ENCODE measurements at regions not wholly inside any gene's neighbourhood (a gene's known extent, or its start where the extent isn't known, plus 50 kb on each side); places are given as distances from the start of the nearest gene placed in this dataset.

DNA sequence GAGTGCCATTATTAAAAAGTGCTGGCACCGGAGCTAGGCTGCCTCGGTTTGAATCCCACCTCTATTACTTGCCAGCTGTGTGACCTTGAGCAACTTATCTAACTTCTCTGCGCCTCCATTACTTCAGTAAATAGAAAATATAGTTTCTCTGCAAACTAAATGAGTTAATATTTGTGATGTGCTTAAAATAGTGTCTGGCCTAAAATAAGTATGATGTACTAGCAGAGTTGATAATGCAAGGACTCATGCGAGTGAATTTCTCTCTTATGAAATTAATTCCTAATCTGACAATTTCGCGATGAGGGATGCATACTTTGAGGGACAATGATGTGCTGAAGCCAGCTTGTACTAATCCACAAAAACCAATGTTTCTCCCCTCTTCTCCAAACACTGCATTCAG, 180.8 kb upstream of the NTF3 start:
- Mint-ChIP-seq H3K9me3 (no peaks in the 10 kb centered on the region), H3K27ac (no peak overlapping the region), H3K36me3 (no peaks in the 10 kb centered on the region), H3K4me1 (no peaks in the 10 kb centered on the region), H3K4me3 (no peak overlapping the region), H3K27me3 (peaks cover under 1 to 1% of the 10 kb centered on the region in 2 donors)
- no peaks in the 10 kb centered on the region for H3K36me3 ChIP-seq (ENCODE audit: control insufficient read depth in 2 of 2, extremely low read depth in 1 of 2, insufficient read depth in 1 of 2, low read length in 1 of 2)
- no peaks in the 10 kb centered on the region for H3K9me3 ChIP-seq
- H3K27ac ChIP-seq (ENCODE audit: low read length), result no peak overlapping the region
- H3K4me1 ChIP-seq (ENCODE audit: control insufficient read depth in 1 of 2, extremely low read depth in 1 of 2, insufficient read depth in 2 of 2, low read length in 2 of 2), result no peaks in the 10 kb centered on the region
- POLR2A ChIA-PET, result no interaction called here
- 100% methylated on average over 2 of the region's 6 CpGs for whole genome bisulfite sequencing (ENCODE audit: insufficient coverage)
- no peak for DNase-seq
- CTCF ChIA-PET, result no interaction called here
- H3K4me3 ChIP-seq (ENCODE audit: control insufficient read depth in 1 of 2, extremely low read depth in 1 of 2, low read length in 1 of 2), result no peak overlapping the region
- ATAC-seq (replicated peaks in 1 of 4), result no peak
- peaks cover 0 to 4% of the 10 kb centered on the region in 2 experiments for H3K27me3 ChIP-seq (replicated peaks in 1 of 2; ENCODE audit: control insufficient read depth in 2 of 2, extremely low read depth in 1 of 2, insufficient read depth in 2 of 2, low read length in 1 of 2)

GRCh38 chr12:5251786-5252185, 180.1 kb upstream of the NTF3 start:
- H3K9me3 Mint-ChIP-seq, result no peaks in the 10 kb centered on the region
- no peak overlapping the region for H3K27ac Mint-ChIP-seq
- peaks cover 0 to 1% of the 10 kb centered on the region in 2 donors for H3K27me3 Mint-ChIP-seq
- Histone ChIP-seq H3K27me3 (replicated peaks in 1 of 2; ENCODE audit: control insufficient read depth in 2 of 2, extremely low read depth in 1 of 2, insufficient read depth in 2 of 2, low read length in 1 of 2) (peaks cover 0 to 6% of the 10 kb centered on the region in 2 experiments), H3K4me3 (ENCODE audit: control insufficient read depth in 1 of 2, extremely low read depth in 1 of 2, low read length in 1 of 2) (no peak overlapping the region), H3K9me3 (no peaks in the 10 kb centered on the region), H3K36me3 (ENCODE audit: control insufficient read depth in 2 of 2, extremely low read depth in 1 of 2, insufficient read depth in 1 of 2, low read length in 1 of 2) (no peaks in the 10 kb centered on the region), H3K27ac (ENCODE audit: low read length) (no peak overlapping the region), H3K4me1 (ENCODE audit: control insufficient read depth in 1 of 2, extremely low read depth in 1 of 2, insufficient read depth in 2 of 2, low read length in 2 of 2) (no peaks in the 10 kb centered on the region)
- WGBS (ENCODE audit: insufficient coverage), result 71% methylated on average over 4 of the region's 6 CpGs
- H3K4me3 Mint-ChIP-seq, result no peak overlapping the region
- POLR2A ChIA-PET, result no interaction called here
- no peaks in the 10 kb centered on the region for H3K4me1 Mint-ChIP-seq
- no peak for ATAC-seq (replicated peaks in 1 of 4)
- CTCF ChIA-PET, result no interaction called here
- no peaks in the 10 kb centered on the region for H3K36me3 Mint-ChIP-seq
- DNase-seq, result no peak

DNA sequence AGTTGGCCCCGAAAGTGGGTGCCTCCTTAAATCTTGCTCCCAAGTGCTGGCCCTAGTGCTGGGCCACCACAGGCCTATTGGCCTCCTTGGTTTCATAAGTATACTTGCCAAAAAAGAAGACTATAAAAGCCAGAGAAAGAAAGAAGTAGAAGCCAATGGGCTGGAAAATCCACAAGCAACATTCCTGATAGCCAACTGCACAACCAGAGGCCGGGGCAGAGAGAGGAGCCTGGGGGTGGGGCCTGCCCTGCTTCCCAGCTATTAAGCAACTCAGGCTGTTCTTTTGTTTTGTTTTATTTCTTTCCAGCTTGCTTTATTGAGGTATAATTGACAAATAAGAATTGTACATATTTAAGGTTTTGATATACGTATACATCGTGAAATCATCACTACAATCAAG, 177.2 kb upstream of the NTF3 start:
- POLR2A ChIA-PET, result no interaction called here
- CTCF ChIA-PET, result no interaction called here
- no CpG with 5 or more reads among the region's 4 CpGs for WGBS (ENCODE audit: insufficient coverage)
- Histone ChIP-seq H3K4me1 (ENCODE audit: control insufficient read depth in 1 of 2, extremely low read depth in 1 of 2, insufficient read depth in 2 of 2, low read length in 2 of 2) (no peaks in the 10 kb centered on the region), H3K27me3 (replicated peaks in 1 of 2; ENCODE audit: control insufficient read depth in 2 of 2, extremely low read depth in 1 of 2, insufficient read depth in 2 of 2, low read length in 1 of 2) (peaks cover 0 to 8% of the 10 kb centered on the region in 2 experiments), H3K4me3 (ENCODE audit: control insufficient read depth in 1 of 2, extremely low read depth in 1 of 2, low read length in 1 of 2) (no peak overlapping the region), H3K27ac (ENCODE audit: low read length) (no peak overlapping the region), H3K9me3 (no peaks in the 10 kb centered on the region), H3K36me3 (ENCODE audit: control insufficient read depth in 2 of 2, extremely low read depth in 1 of 2, insufficient read depth in 1 of 2, low read length in 1 of 2) (no peaks in the 10 kb centered on the region)
- Mint-ChIP-seq H3K4me3 (no peak overlapping the region), H3K27ac (no peak overlapping the region), H3K36me3 (no peaks in the 10 kb centered on the region), H3K27me3 (peaks cover 1 to 5% of the 10 kb centered on the region in 2 donors), H3K4me1 (no peaks in the 10 kb centered on the region), H3K9me3 (no peaks in the 10 kb centered on the region)
- DNase-seq, result no peak
- ATAC-seq (replicated peaks in 1 of 4), result no peak

DNA sequence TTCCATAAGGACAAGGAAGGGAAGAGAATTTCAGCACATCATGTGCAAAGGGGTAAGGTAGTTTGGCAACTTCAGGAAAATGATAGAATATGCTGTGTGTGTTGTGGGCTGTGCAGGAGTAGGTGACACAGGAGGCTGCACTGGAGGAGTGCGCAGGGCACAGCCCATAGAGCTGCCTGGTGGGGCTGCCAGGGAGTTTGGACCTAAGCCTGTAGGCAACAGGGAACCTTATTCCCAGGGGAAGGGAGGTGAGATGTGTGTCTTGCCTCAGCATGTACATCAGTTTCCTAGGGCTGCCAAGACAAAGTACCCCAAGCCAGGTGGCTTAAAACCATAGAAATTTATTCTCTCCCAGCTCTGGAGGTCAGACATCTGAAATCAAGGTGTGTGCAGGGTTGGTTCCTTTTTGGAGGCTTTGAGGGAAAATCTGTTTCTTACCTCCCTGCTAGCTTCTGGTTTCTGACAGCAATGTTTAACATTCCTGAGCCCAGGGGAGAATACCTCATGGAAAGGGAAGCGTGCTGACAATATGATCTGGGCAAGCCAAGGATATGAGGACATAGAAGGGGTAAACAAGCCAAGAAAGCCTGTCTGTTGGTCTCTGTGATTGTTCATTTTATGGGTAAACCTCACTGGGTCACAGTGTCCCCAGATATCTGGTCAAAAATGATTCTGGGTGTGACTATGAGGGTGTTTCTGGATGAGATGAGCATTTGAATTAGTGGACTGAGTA, 174.0 kb upstream of the NTF3 start:
- Mint-ChIP-seq H3K27me3 (peaks cover 1 to 5% of the 10 kb centered on the region in 2 donors), H3K4me1 (no peaks in the 10 kb centered on the region), H3K4me3 (no peak overlapping the region), H3K36me3 (no peaks in the 10 kb centered on the region), H3K9me3 (no peaks in the 10 kb centered on the region), H3K27ac (no peak overlapping the region)
- ATAC-seq (replicated peaks in 1 of 4) (no peak), DNase-seq (no peak)
- Histone ChIP-seq H3K9me3 (no peaks in the 10 kb centered on the region), H3K4me1 (ENCODE audit: control insufficient read depth in 1 of 2, extremely low read depth in 1 of 2, insufficient read depth in 2 of 2, low read length in 2 of 2) (no peaks in the 10 kb centered on the region), H3K4me3 (ENCODE audit: control insufficient read depth in 1 of 2, extremely low read depth in 1 of 2, low read length in 1 of 2) (no peak overlapping the region), H3K36me3 (ENCODE audit: control insufficient read depth in 2 of 2, extremely low read depth in 1 of 2, insufficient read depth in 1 of 2, low read length in 1 of 2) (no peaks in the 10 kb centered on the region), H3K27me3 (replicated peaks in 1 of 2; ENCODE audit: control insufficient read depth in 2 of 2, extremely low read depth in 1 of 2, insufficient read depth in 2 of 2, low read length in 1 of 2) (peaks cover 0 to 8% of the 10 kb centered on the region in 2 experiments), H3K27ac (ENCODE audit: low read length) (no peak overlapping the region)
- 44% methylated on average over 1 of the region's 2 CpGs for WGBS (ENCODE audit: insufficient coverage)
- POLR2A ChIA-PET, result no interaction called here
- CTCF ChIA-PET, result no interaction called here

DNA sequence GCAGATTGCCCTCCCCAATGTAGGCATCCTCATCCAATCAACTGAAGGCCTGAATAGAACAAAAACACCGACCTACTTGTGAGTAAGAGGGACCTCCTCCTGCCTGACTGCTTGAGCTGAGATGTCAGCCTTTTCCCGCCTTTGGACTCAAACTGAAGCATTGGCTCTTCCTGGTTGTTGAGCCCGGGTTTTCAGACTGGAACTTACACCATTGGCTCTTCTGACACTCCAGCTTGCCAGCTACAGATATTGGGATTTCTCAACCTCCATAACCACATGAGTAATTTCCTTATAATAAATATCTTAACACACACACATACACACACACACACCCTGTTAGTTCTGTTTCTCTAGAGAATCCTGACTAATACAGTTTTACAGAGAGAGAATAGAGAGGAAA, 173.4 kb upstream of the NTF3 start:
- Mint-ChIP-seq H3K9me3 (no peaks in the 10 kb centered on the region), H3K27me3 (peaks cover 0 to 5% of the 10 kb centered on the region in 2 donors), H3K4me3 (no peak overlapping the region), H3K27ac (no peak overlapping the region), H3K36me3 (no peaks in the 10 kb centered on the region), H3K4me1 (no peaks in the 10 kb centered on the region)
- no peaks in the 10 kb centered on the region for H3K4me1 ChIP-seq (ENCODE audit: control insufficient read depth in 1 of 2, extremely low read depth in 1 of 2, insufficient read depth in 2 of 2, low read length in 2 of 2)
- no peaks in the 10 kb centered on the region for H3K36me3 ChIP-seq (ENCODE audit: control insufficient read depth in 2 of 2, extremely low read depth in 1 of 2, insufficient read depth in 1 of 2, low read length in 1 of 2)
- DNase-seq, result no peak
- H3K9me3 ChIP-seq, result no peaks in the 10 kb centered on the region
- peaks cover 0 to 8% of the 10 kb centered on the region in 2 experiments for H3K27me3 ChIP-seq (replicated peaks in 1 of 2; ENCODE audit: control insufficient read depth in 2 of 2, extremely low read depth in 1 of 2, insufficient read depth in 2 of 2, low read length in 1 of 2)
- ChIA-PET CTCF (no interaction called here), POLR2A (no interaction called here)
- WGBS (ENCODE audit: insufficient coverage), result 62% methylated on average over 3 of the region's 3 CpGs
- H3K27ac ChIP-seq (ENCODE audit: low read length), result no peak overlapping the region
- no peak overlapping the region for H3K4me3 ChIP-seq (ENCODE audit: control insufficient read depth in 1 of 2, extremely low read depth in 1 of 2, low read length in 1 of 2)
- no peak for ATAC-seq (replicated peaks in 1 of 4)

GRCh38 chr12:5258926-5259325, 173.0 kb upstream of the NTF3 start:
- no peaks in the 10 kb centered on the region for H3K9me3 Mint-ChIP-seq
- no peak overlapping the region for H3K4me3 ChIP-seq (ENCODE audit: control insufficient read depth in 1 of 2, extremely low read depth in 1 of 2, low read length in 1 of 2)
- peaks cover 0 to 5% of the 10 kb centered on the region in 2 donors for H3K27me3 Mint-ChIP-seq
- 100% methylated on average over 2 of the region's 6 CpGs for WGBS (ENCODE audit: insufficient coverage)
- no peaks in the 10 kb centered on the region for H3K4me1 ChIP-seq (ENCODE audit: control insufficient read depth in 1 of 2, extremely low read depth in 1 of 2, insufficient read depth in 2 of 2, low read length in 2 of 2)
- DNase-seq (no peak), ATAC-seq (replicated peaks in 1 of 4) (no peak)
- no peaks in the 10 kb centered on the region for H3K36me3 ChIP-seq (ENCODE audit: control insufficient read depth in 2 of 2, extremely low read depth in 1 of 2, insufficient read depth in 1 of 2, low read length in 1 of 2)
- peaks cover 0 to 8% of the 10 kb centered on the region in 2 experiments for H3K27me3 ChIP-seq (replicated peaks in 1 of 2; ENCODE audit: control insufficient read depth in 2 of 2, extremely low read depth in 1 of 2, insufficient read depth in 2 of 2, low read length in 1 of 2)
- no peak overlapping the region for H3K27ac ChIP-seq (ENCODE audit: low read length)
- no peak overlapping the region for H3K4me3 Mint-ChIP-seq
- H3K27ac Mint-ChIP-seq, result no peak overlapping the region
- H3K4me1 Mint-ChIP-seq, result no peaks in the 10 kb centered on the region
- POLR2A ChIA-PET, result no interaction called here
- CTCF ChIA-PET, result no interaction called here
- H3K36me3 Mint-ChIP-seq, result no peaks in the 10 kb centered on the region
- H3K9me3 ChIP-seq, result no peaks in the 10 kb centered on the region

- Mint-ChIP-seq H3K9me3 (no peaks in the 10 kb centered on the region), H3K36me3 (no peaks in the 10 kb centered on the region), H3K27ac (no peak overlapping the region), H3K4me3 (no peak overlapping the region), H3K4me1 (no peaks in the 10 kb centered on the region), H3K27me3 (peaks cover 0 to 5% of the 10 kb centered on the region in 2 donors)
- H3K36me3 ChIP-seq (ENCODE audit: control insufficient read depth in 2 of 2, extremely low read depth in 1 of 2, insufficient read depth in 1 of 2, low read length in 1 of 2), result no peaks in the 10 kb centered on the region
- H3K9me3 ChIP-seq, result no peaks in the 10 kb centered on the region
- H3K27me3 ChIP-seq (replicated peaks in 1 of 2; ENCODE audit: control insufficient read depth in 2 of 2, extremely low read depth in 1 of 2, insufficient read depth in 2 of 2, low read length in 1 of 2), result peaks cover 0 to 7% of the 10 kb centered on the region in 2 experiments
- WGBS (ENCODE audit: insufficient coverage), result 88% methylated on average over 1 of the region's 4 CpGs
- no peaks in the 10 kb centered on the region for H3K4me1 ChIP-seq (ENCODE audit: control insufficient read depth in 1 of 2, extremely low read depth in 1 of 2, insufficient read depth in 2 of 2, low read length in 2 of 2)
- DNase-seq (no peak), ATAC-seq (replicated peaks in 1 of 4) (no peak)
- H3K4me3 ChIP-seq (ENCODE audit: control insufficient read depth in 1 of 2, extremely low read depth in 1 of 2, low read length in 1 of 2), result no peak overlapping the region
- ChIA-PET POLR2A (no interaction called here), CTCF (no interaction called here)
- H3K27ac ChIP-seq (ENCODE audit: low read length), result no peak overlapping the region
Observed at GRCh38 chr12:5259523-5259922, 172.4 kb upstream of the NTF3 start.
